ENCODE measurements at regions not wholly inside any gene's neighbourhood (a gene's known extent, or its start where the extent isn't known, plus 50 kb on each side); places are given as distances from the start of the nearest gene placed in this dataset.
A peak's percentile ranks its signal among the peaks of the same experiment; 100 is the strongest.
"Not testable (repeated sequence)": the region's sequence is repeated elsewhere in the genome, so short reads cannot be mapped to it uniquely, and the experiment has no call there.

DNA sequence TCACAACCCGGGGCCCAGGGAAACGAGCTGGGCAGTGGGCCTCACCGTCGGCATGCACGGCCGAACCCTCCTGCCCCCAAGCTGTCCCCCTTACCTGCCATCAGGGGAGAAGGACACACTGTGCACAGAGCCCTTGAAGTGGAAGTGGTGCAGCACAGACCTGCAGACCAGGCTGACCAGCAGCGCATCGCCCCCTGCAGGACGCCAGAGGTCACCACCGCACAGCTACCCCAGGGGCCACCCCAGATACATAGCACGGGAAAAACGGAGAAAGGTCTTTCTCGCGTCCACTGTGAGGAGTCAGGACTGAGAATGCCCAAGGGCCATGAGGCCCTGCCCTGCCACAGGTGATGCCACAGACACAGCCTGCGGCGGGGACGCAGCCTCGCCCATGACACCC is 5373.7 kb upstream of the TPTE start:
- H3K27me3 ChIP-seq; intact Hi-C loops (cut with DNase I); H3K36me3 ChIP-seq; H3K4me3 ChIP-seq; H3K4me1 ChIP-seq; H3K9me3 ChIP-seq; H3K27ac ChIP-seq: not testable (repeated sequence)
- ATAC-seq (peak; percentile 70), DNase-seq (peak; percentile 32)

DNA sequence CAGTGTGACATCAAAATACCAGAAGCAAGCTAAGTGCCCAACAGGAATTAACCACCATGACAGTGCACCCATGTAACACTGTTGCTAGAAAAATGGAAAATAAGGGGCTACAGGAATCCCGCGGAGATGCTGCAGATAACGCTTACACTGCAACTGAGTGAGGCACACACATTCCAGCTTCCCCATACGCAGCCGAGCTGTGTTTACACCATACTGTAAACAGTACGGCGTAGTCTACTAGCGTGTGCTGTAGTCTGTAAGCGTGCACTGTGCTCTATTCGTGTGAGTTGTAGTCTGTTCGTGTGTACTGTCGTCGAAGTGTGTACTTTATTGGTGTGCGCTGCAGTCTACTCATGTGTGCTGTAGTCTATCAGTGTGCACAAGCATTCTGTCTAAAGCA is 5372.2 kb upstream of the TPTE start:
- H3K36me3 ChIP-seq; intact Hi-C loops (cut with DNase I): not testable (repeated sequence)

DNA sequence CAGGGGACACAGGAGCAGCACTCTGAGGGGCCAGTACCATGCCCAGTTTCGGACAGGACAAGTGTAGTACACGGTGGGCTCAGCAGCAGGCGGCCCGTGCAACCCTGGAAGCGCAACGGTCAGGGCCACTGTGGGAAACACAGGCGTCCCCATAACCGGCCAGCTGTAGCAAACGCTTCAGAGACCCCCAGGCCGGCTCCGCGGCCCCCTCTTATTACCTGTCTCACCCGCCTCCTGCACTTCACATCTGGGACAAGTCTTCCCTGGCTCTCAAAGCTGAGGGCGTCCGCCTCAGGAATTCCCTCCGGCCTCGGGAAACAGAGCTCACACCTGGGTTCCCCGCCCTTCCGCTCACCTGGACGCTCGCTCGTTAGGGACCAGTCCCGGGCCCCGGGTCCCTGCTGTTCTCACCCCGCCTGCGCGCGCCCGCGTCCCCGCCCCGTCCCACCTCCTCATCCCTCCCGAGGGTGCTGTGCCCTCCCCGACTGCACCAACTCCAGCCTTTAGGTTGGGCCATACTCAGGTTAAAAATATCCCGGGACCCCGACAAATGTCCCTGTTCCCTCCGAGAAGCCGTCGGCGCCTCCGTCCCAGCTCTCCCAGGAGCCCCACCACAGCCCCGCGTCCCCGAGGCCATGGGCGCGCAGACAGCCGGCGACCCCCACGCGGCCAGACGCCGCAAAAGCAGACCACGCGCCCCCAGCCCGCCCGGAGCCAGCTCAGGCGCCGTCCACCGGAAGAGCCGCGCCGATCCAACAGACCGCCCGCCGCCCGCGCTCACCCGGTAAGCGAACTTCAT is 5367.3 kb upstream of the TPTE start:
- peak; percentile 59 for DNase-seq
- H3K27me3 ChIP-seq; H3K4me1 ChIP-seq; H3K36me3 ChIP-seq; H3K27ac ChIP-seq; intact Hi-C loops (cut with DNase I); H3K9me3 ChIP-seq: not testable (repeated sequence)
- peak; percentile 47 for ATAC-seq
- peak overlapping the region; percentile 40 for H3K4me3 ChIP-seq

More for the DNA sequence above, 5372.2 kb upstream of the TPTE start:
- ATAC-seq, H3K4me1 ChIP-seq, H3K27ac ChIP-seq, H3K27me3 ChIP-seq, DNase-seq, H3K4me3 ChIP-seq, H3K9me3 ChIP-seq: not testable (repeated sequence)

DNA sequence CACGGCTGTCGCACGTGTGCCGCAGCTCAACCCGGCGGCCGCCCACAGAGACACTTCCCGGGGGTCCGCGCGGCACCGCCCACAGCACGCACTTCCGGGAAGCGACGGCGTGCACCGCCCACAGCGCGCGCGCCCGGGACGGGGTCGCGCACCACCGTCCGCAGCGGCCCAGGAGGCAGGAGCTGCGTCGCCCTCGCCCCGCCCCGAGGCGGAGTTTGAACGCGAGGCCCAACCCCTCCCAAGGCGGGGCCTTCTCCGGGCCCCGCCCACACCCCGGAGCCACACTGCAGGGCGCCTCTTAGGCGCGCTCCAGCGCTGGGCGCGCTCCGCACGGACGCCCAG is 5366.8 kb upstream of the TPTE start:
- ATAC-seq (peak; percentile 100), DNase-seq (peak; percentile 93)
- H3K4me1 ChIP-seq; H3K9me3 ChIP-seq; H3K27ac ChIP-seq; intact Hi-C loops (cut with DNase I); H3K27me3 ChIP-seq; H3K36me3 ChIP-seq: not testable (repeated sequence)
- peak overlapping the region; percentile 40 for H3K4me3 ChIP-seq

DNA sequence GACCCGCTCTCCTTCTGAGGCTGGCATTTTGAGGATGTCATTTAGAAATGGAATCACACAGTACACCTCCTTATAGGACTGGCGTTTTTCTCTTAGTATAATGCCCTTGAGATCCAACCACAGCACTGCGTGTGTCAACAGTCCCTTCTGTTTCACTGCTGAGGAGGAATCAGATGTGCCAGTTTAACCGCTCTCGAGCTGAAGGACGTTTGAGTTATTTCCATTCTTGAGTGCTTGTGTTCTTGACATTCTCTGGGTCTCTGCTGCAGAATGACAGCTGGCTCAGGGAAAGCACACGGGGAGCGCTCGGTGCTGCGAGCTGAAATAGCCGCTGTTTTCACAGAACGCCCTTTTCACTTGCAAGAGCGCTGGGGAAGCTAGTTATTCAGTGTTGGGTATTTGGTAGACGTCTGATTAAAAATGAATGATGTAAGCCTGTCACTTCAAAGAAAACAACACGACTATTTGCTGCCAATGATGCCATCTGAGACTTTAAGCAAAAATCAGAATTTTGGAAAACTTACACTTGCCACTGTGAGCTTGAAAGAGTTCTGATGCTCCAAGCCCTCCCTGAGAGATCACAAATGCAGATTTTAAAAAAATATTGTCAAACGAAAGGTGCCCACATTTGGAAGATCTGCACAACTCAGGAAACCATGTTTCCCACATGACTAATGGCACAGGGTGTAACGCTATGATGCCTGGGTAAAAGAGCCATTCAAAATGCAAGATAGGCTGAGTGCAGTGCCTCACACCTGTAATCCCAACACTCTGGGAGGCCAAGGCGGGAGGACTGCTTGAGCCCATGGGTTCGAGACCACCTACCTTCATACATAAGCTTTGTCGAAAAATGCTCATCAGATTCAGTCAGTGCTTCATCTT is 5358.4 kb upstream of the TPTE start:
- H3K27me3 ChIP-seq; H3K36me3 ChIP-seq; DNase-seq; H3K4me3 ChIP-seq; intact Hi-C loops (cut with DNase I); H3K4me1 ChIP-seq; H3K9me3 ChIP-seq; H3K27ac ChIP-seq: not testable (repeated sequence)
- peak; percentile 88 for ATAC-seq

DNA sequence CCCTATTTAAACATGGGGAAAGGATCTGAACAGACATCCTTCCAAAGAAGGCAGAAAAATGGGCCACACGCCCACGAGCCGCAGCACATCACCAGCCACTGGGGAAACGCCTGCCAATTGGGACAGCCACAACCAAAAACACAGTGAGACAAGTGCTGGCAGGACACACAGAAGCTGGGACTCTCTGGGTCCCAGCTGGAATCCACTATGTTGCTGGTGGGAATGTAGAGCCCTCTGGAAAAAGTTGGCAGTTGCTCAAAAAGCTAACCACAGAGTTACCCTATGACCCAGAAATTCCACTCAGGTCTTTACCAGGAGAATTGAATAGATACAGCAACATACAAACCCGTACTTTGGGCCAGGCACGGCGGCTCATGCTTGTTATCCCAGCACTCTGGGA is 5355.6 kb upstream of the TPTE start:
- H3K4me1 ChIP-seq; H3K27me3 ChIP-seq; DNase-seq; intact Hi-C loops (cut with DNase I); H3K9me3 ChIP-seq; ATAC-seq; H3K27ac ChIP-seq; H3K4me3 ChIP-seq; H3K36me3 ChIP-seq: not testable (repeated sequence)
